Right ventricle myocardium superior (tissue), 1 donor: ENCODE measurements at regions not wholly inside any gene's neighbourhood (a gene's known extent, or its start where the extent isn't known, plus 50 kb on each side); places are given as distances from the start of the nearest gene placed in this dataset.
"Not testable (repeated sequence)": the region's sequence is repeated elsewhere in the genome, so short reads cannot be mapped to it uniquely, and the experiment has no call there.

ENCODE experiments used
- ATAC-seq: fragments of 200-7000 bp; cut with Tn5 transposase; one replicate; pipeline ENCODE4 v1.9.1; 2020; ENCODE audit warnings: mild to moderate bottlenecking; ENCODE audit not compliant: poor library complexity
- DNase-seq: peaks from one replicate; pipeline ENCODE4 v3.0.0-alpha.2; 2020
- intact Hi-C: fragments of 100-400 bp; cut with DNase I; formaldehyde crosslinking; loops from one replicate; pipeline ENCODE4 v1.11.2; 2022
- donor health status: DM: no; HTN: yes; CAD: no; lungs with severe emphysema.

- DNase-seq (no peak), ATAC-seq (no peak)
- intact Hi-C loops: no loop called here
Observed at GRCh38 chrX:46375831-46376230, 169.4 kb downstream of the ZNF674 start.

GRCh38 chrX:46374371-46374770 is 170.8 kb downstream of the ZNF674 start:
- DNase-seq: no peak
- intact Hi-C loops: no loop called here
- ATAC-seq: no peak

GRCh38 chrX:46367491-46367890 is 177.7 kb downstream of the ZNF674 start:
- ATAC-seq: no peak
- intact Hi-C loops: no loop called here
- no peak for DNase-seq

- intact Hi-C loops: no loop called here
- ATAC-seq (no peak), DNase-seq (no peak)
Observed at GRCh38 chrX:46366381-46367207, 178.6 kb downstream of the ZNF674 start.

GRCh38 chrX:46354481-46354880 is 190.7 kb downstream of the ZNF674 start:
- ATAC-seq: no peak
- intact Hi-C loops: no loop called here
- no peak for DNase-seq

- no peak for ATAC-seq
- no peak for DNase-seq
- intact Hi-C loops: no loop called here
Observed at GRCh38 chrX:46341767-46342322, 203.4 kb downstream of the ZNF674 start.

- DNase-seq (no peak), ATAC-seq (no peak)
- intact Hi-C loops: no loop called here
Observed at GRCh38 chrX:46340696-46341095, 204.5 kb downstream of the ZNF674 start.

- intact Hi-C loops: no loop called here
- DNase-seq: no peak
- ATAC-seq: no peak
Observed at GRCh38 chrX:46333550-46333949, 211.7 kb downstream of the ZNF674 start.

- intact Hi-C loops: no loop called here
- no peak for ATAC-seq
- no peak for DNase-seq
Observed at GRCh38 chrX:46330981-46331380, 214.2 kb downstream of the ZNF674 start.

GRCh38 chrX:46330513-46330912 is 214.7 kb downstream of the ZNF674 start:
- no peak for ATAC-seq
- DNase-seq: no peak
- intact Hi-C loops: no loop called here

- intact Hi-C loops: no loop called here
- ATAC-seq (no peak), DNase-seq (no peak)
Observed at GRCh38 chrX:46328133-46328532, 217.1 kb downstream of the ZNF674 start.

- ATAC-seq: peak; percentile 90
- intact Hi-C loops: no loop called here
- DNase-seq: peak; percentile 45
Observed at GRCh38 chrX:46327566-46328115, 217.6 kb downstream of the ZNF674 start.

GRCh38 chrX:46326161-46326560 is 219.1 kb downstream of the ZNF674 start:
- intact Hi-C loops: no loop called here
- ATAC-seq (no peak), DNase-seq (no peak)

- ATAC-seq (peak; percentile 67), DNase-seq (no peak)
- intact Hi-C loops: no loop called here
Observed at GRCh38 chrX:46325312-46325877, 219.8 kb downstream of the ZNF674 start.

GRCh38 chrX:46324166-46324565 is 221.1 kb downstream of the ZNF674 start:
- ATAC-seq (no peak), DNase-seq (no peak)
- intact Hi-C loops: no loop called here

- ATAC-seq, intact Hi-C loops: not testable (repeated sequence)
Observed at GRCh38 chrX:46322929-46323328, 222.3 kb downstream of the ZNF674 start.

GRCh38 chrX:46321676-46322075 is 223.5 kb downstream of the ZNF674 start:
- no peak for DNase-seq
- intact Hi-C loops: no loop called here
- no peak for ATAC-seq

More at GRCh38 chrX:46322929-46323328, 222.3 kb downstream of the ZNF674 start:
- not testable (repeated sequence) for DNase-seq

GRCh38 chrX:46319750-46320149 is 225.5 kb downstream of the ZNF674 start:
- ATAC-seq (no peak), DNase-seq (no peak)
- intact Hi-C loops: no loop called here

- intact Hi-C loops: no loop called here
- ATAC-seq: no peak
- DNase-seq: no peak
Observed at GRCh38 chrX:46318551-46318950, 226.7 kb downstream of the ZNF674 start.

- no peak for DNase-seq
- no peak for ATAC-seq
- intact Hi-C loops: no loop called here
Observed at GRCh38 chrX:46317163-46317562, 228.1 kb downstream of the ZNF674 start.
